GM12878 (cell line): ENCODE measurements at regions not wholly inside any gene's neighbourhood (a gene's known extent, or its start where the extent isn't known, plus 50 kb on each side); places are given as distances from the start of the nearest gene placed in this dataset.

ENCODE experiments used
- ATAC-seq: fragments of 200-7000 bp; cut with Tn5 transposase; 3 replicates; pipeline ENCODE4 v1.9.1; 2020; ENCODE audit warnings: mild to moderate bottlenecking, moderate library complexity
- BruUV-seq: library from RNA; stranded (reverse); fragments of 400-500 nt; replicated peaks from 2 replicates; lab custom pipeline; 2021; lab: Mats Ljungman, UMichigan
- CTCF ChIA-PET: fragments of 300-600 bp; sonication (Branson Sonifier 250); formaldehyde crosslinking; extraction: SDS; loops from one replicate; lab custom pipeline; 2021; ENCODE audit warnings: inconsistent platforms; lab: Yijun Ruan, JAX
- POLR2A ChIA-PET: fragments of 350-600 bp; formaldehyde crosslinking; extraction: SDS; loops from one replicate; lab custom pipeline; 2021; ENCODE audit warnings: inconsistent platforms; lab: Charles Lee
- RAD21 ChIA-PET: fragments of 300-600 bp; sonication (Branson Sonifier 250); formaldehyde crosslinking; loops from one replicate; lab custom pipeline; 2023; ENCODE audit warnings: antibody characterized with exemption; ENCODE audit not compliant: unreplicated experiment; lab: Charles Lee
- SMC1A ChIA-PET: fragments of 300-600 bp; sonication (Branson Sonifier 250); formaldehyde crosslinking; loops from one replicate; lab custom pipeline; 2023; ENCODE audit not compliant: unreplicated experiment, uncharacterized antibody; lab: Charles Lee
- DNase-seq: peaks from one replicate; pipeline ENCODE4 v3.0.0-alpha.2; 2011; ENCODE audit warnings: low read depth, low spot score
- FAIRE-seq: peaks from 3 replicates; lab custom pipeline; 2011; peaks lifted over from hg19 to GRCh38; lab: Jason Lieb, UNC
- H2AFZ ChIP-seq: 2 replicates; pipeline ENCODE4 v1.6.0; 2011; ENCODE audit warnings: low read depth, low read length, control low read depth; ENCODE audit not compliant: control insufficient read depth
- H3K27ac ChIP-seq: 2 replicates; pipeline ENCODE4 v1.5.1; 2011; ENCODE audit warnings: control low read depth; ENCODE audit not compliant: control insufficient read depth, insufficient read depth
- H3K27me3 ChIP-seq, 2 experiments: replicated peaks in 1 of 2; 2 replicates each; pipeline versions ENCODE4 v1.6.0 to v1.6.1; 2011; ENCODE audit warnings: low read length in 1 of 2; ENCODE audit not compliant: control insufficient read depth in 2 of 2, insufficient read depth in 2 of 2
- H3K36me3 ChIP-seq, 2 experiments: 2 replicates each; pipeline ENCODE4 v1.5.1; 2011; ENCODE audit warnings: low read length in 1 of 2; ENCODE audit not compliant: control insufficient read depth in 2 of 2, insufficient read depth in 2 of 2
- H3K4me1 ChIP-seq: 2 replicates; pipeline ENCODE4 v1.6.1; 2011; ENCODE audit warnings: mild to moderate bottlenecking, low read length, moderate library complexity, mixed read lengths; ENCODE audit not compliant: control insufficient read depth, insufficient read depth
- H3K4me2 ChIP-seq: 2 replicates; pipeline ENCODE4 v1.6.0; 2011; ENCODE audit warnings: control low read depth; ENCODE audit not compliant: control insufficient read depth, insufficient read depth
- H3K4me3 ChIP-seq: fragments of 200-600 bp; sonication (generic); 2 replicates; pipeline ENCODE4 v1.5.1; 2016
- H3K79me2 ChIP-seq: 2 replicates; pipeline ENCODE4 v1.6.0; 2011; ENCODE audit warnings: low read length; ENCODE audit not compliant: control insufficient read depth, insufficient read depth
- H3K9ac ChIP-seq: 2 replicates; pipeline ENCODE4 v1.8.0; 2011; ENCODE audit warnings: low read length, control low read depth, mixed read lengths; ENCODE audit not compliant: control insufficient read depth, insufficient read depth
- H3K9me3 ChIP-seq: replicated peaks from 3 replicates; pipeline ENCODE4 v1.5.1; 2011; ENCODE audit warnings: mild to moderate bottlenecking, low read length; ENCODE audit not compliant: control insufficient read depth, insufficient read depth
- H4K20me1 ChIP-seq: 2 replicates; pipeline ENCODE4 v1.6.0; 2011; ENCODE audit not compliant: control insufficient read depth, insufficient read depth
- CEBPB ChIP-seq, 2 experiments: fragments of 150-350 bp in 1 of 2; IDR thresholded peaks; 2 replicates each; pipeline ENCODE4 v1.6.1; 2012 to 2014; ENCODE audit warnings: low read depth in 2 of 2, low read length in 2 of 2, borderline replicate concordance in 1 of 2, inconsistent platforms in 1 of 2
- CHD2 ChIP-seq: IDR thresholded peaks from 2 replicates; pipeline ENCODE4 v1.6.1; 2011; ENCODE audit warnings: low read depth, low read length, improper control_type of control experiment, borderline replicate concordance
- FOXM1 ChIP-seq: IDR thresholded peaks from 2 replicates; pipeline ENCODE4 v1.6.1; 2012; ENCODE audit warnings: low read depth, mild to moderate bottlenecking, inconsistent platforms, low read length, moderate library complexity
- KDM1A ChIP-seq: fragments of 200-600 bp; sonication (generic); IDR thresholded peaks from 2 replicates; pipeline ENCODE4 v1.6.1; 2016; ENCODE audit warnings: borderline replicate concordance
- MEF2A ChIP-seq: IDR thresholded peaks from 2 replicates; pipeline ENCODE4 v1.6.1; 2011; ENCODE audit warnings: low read depth, mild to moderate bottlenecking, low read length, moderate library complexity; ENCODE audit not compliant: insufficient read depth
- MXI1 ChIP-seq: fragments of 150-350 bp; IDR thresholded peaks from 2 replicates; pipeline ENCODE4 v1.6.1; 2011; ENCODE audit warnings: low read depth, mild to moderate bottlenecking, inconsistent platforms, low read length, improper control_type of control experiment
- MYC ChIP-seq: IDR thresholded peaks from 2 replicates; pipeline ENCODE4 v1.6.1; 2011; ENCODE audit warnings: mild to moderate bottlenecking, low read length, moderate library complexity, inconsistent platforms; ENCODE audit not compliant: insufficient read depth, insufficient replicate concordance, insufficient read length, severe bottlenecking
- NBN ChIP-seq: fragments of 450-650 bp; IDR thresholded peaks from 2 replicates; pipeline ENCODE4 v1.6.1; 2016
- NFYB ChIP-seq: IDR thresholded peaks from 2 replicates; pipeline ENCODE4 v1.6.1; 2011; ENCODE audit warnings: low read depth, mild to moderate bottlenecking, low read length, improper control_type of control experiment, moderate library complexity; ENCODE audit not compliant: insufficient read depth
- PAX5 ChIP-seq: IDR thresholded peaks from 2 replicates; pipeline ENCODE4 v1.6.1; 2011; ENCODE audit warnings: low read depth, low read length, borderline replicate concordance
- SIX5 ChIP-seq: IDR thresholded peaks from 2 replicates; pipeline ENCODE4 v1.6.1; 2011; ENCODE audit warnings: mild to moderate bottlenecking, low read depth, low read length, moderate library complexity; ENCODE audit not compliant: severe bottlenecking
- SRF ChIP-seq, 2 experiments: IDR thresholded peaks; 2 replicates each; pipeline ENCODE4 v1.6.1; 2011; ENCODE audit warnings: low read depth in 2 of 2, low read length in 2 of 2, mild to moderate bottlenecking in 1 of 2, moderate library complexity in 1 of 2
- TBL1XR1 ChIP-seq: IDR thresholded peaks from 2 replicates; pipeline ENCODE4 v1.6.1; 2012; ENCODE audit warnings: low read depth, low read length, improper control_type of control experiment
- TCF12 ChIP-seq: IDR thresholded peaks from 2 replicates; pipeline ENCODE4 v1.6.1; 2011; ENCODE audit warnings: low read depth, mild to moderate bottlenecking, low read length
- TCF7 ChIP-seq: IDR thresholded peaks from 2 replicates; pipeline ENCODE4 v1.6.1; 2014; ENCODE audit warnings: antibody characterized with exemption, borderline replicate concordance
- YBX1 ChIP-seq: fragments of 450-650 bp; IDR thresholded peaks from 2 replicates; pipeline ENCODE4 v1.6.1; 2016; ENCODE audit warnings: antibody characterized with exemption
- WGBS: methylation state at CpG from one replicate; pipeline ENCODE4 v1.1.6; 2016; ENCODE audit warnings: low lambda C conversion rate; ENCODE audit not compliant: insufficient replicate concordance, insufficient coverage; ENCODE audit errors: missing lambda C conversion rate; 5-methylcytosine and 5-hydroxymethylcytosine counted together
- in situ Hi-C: fragments of 300-500 bp; cut with MboI; formaldehyde crosslinking; loops from 9 replicates; pipeline ENCODE4 v1.14.3; 2018; ENCODE audit warnings: mixed read lengths
- intact Hi-C: fragments of 100-400 bp; cut with micrococcal nuclease; formaldehyde crosslinking; loops from one replicate; pipeline ENCODE4 v1.14.2; 2022; ENCODE audit not compliant: unreplicated experiment
- TF ChIP-seq, protein P1 (sequence below): fragments of 450-650 bp; formaldehyde crosslinking; IDR thresholded peaks from 2 replicates; pipeline ENCODE4 v1.4.0; 2022; ENCODE audit warnings: mild to moderate bottlenecking, moderate library complexity
- TF ChIP-seq, protein P2 (sequence below): IDR thresholded peaks from 2 replicates; pipeline ENCODE4 v1.6.1; 2012; ENCODE audit warnings: improper control_type of control experiment, low read depth, low read length; ENCODE audit not compliant: insufficient replicate concordance

DNA sequence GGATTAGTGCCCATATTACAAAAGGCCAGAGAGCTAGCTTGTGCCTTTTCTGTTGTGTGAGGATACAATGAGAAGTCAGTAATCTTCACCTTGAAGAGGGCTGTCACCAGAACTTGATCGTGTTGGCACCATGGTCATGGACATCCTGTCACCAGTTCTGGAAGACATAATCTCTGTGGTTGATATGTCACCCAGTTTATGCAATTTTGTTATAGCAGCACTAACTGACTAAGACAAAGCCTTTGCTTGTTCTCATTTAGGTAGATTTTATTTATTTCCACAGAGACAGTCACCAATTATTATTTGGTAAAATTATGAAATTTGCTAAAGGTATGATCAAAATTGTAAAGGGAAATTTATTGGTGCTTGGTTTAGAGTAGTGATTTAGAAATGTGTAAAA, 308.8 kb upstream of the CPXCR1 start:
- Histone ChIP-seq H3K4me2 (no peak overlapping the region), H4K20me1 (no peaks in the 10 kb centered on the region), H2AFZ (no peak overlapping the region), H3K9me3 (no peaks in the 10 kb centered on the region), H3K36me3 (no peaks in the 10 kb centered on the region), H3K27ac (no peak overlapping the region), H3K4me1 (no peaks in the 10 kb centered on the region), H3K9ac (no peak overlapping the region), H3K27me3 (no peaks in the 10 kb centered on the region), H3K79me2 (no peaks in the 10 kb centered on the region), H3K4me3 (no peak overlapping the region)
- FAIRE-seq (no peak), ATAC-seq (no peak), DNase-seq (no peak)
- ChIA-PET CTCF (no interaction called here), SMC1A (no interaction called here), RAD21 (no interaction called here), POLR2A (no interaction called here)
- TF ChIP-seq SIX5: no peak
- TF ChIP-seq CEBPB (IDR thresholded peaks at IDR 0.05; ENCODE audit: borderline replicate concordance in 1 of 2, low read depth in 2 of 2, low read length in 2 of 2): no peak
- TF ChIP-seq FOXM1: no peak
- TF ChIP-seq, protein P1, sequence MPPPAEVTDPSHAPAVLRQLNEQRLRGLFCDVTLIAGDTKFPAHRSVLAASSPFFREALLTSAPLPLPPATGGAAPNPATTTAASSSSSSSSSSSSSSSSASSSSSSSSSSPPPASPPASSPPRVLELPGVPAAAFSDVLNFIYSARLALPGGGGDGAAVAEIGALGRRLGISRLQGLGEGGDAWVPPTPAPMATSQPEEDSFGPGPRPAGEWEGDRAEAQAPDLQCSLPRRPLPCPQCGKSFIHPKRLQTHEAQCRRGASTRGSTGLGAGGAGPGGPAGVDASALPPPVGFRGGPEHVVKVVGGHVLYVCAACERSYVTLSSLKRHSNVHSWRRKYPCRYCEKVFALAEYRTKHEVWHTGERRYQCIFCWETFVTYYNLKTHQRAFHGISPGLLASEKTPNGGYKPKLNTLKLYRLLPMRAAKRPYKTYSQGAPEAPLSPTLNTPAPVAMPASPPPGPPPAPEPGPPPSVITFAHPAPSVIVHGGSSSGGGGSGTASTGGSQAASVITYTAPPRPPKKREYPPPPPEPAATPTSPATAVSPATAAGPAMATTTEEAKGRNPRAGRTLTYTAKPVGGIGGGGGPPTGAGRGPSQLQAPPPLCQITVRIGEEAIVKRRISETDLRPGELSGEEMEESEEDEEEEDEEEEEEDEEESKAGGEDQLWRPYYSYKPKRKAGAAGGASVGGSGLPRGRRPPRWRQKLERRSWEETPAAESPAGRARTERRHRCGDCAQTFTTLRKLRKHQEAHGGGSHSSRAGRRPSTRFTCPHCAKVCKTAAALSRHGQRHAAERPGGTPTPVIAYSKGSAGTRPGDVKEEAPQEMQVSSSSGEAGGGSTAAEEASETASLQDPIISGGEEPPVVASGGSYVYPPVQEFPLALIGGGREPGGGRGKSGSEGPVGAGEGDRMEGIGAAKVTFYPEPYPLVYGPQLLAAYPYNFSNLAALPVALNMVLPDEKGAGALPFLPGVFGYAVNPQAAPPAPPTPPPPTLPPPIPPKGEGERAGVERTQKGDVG (CRISPR knock-in tag): no peak
- TF ChIP-seq MXI1: no peak
- no peak for TF ChIP-seq MEF2A
- no peak for TF ChIP-seq CHD2
- no peak for TF ChIP-seq NFYB
- no peak for TF ChIP-seq MYC
- no peak for TF ChIP-seq PAX5
- no peak for TF ChIP-seq TBL1XR1
- TF ChIP-seq, protein P2, sequence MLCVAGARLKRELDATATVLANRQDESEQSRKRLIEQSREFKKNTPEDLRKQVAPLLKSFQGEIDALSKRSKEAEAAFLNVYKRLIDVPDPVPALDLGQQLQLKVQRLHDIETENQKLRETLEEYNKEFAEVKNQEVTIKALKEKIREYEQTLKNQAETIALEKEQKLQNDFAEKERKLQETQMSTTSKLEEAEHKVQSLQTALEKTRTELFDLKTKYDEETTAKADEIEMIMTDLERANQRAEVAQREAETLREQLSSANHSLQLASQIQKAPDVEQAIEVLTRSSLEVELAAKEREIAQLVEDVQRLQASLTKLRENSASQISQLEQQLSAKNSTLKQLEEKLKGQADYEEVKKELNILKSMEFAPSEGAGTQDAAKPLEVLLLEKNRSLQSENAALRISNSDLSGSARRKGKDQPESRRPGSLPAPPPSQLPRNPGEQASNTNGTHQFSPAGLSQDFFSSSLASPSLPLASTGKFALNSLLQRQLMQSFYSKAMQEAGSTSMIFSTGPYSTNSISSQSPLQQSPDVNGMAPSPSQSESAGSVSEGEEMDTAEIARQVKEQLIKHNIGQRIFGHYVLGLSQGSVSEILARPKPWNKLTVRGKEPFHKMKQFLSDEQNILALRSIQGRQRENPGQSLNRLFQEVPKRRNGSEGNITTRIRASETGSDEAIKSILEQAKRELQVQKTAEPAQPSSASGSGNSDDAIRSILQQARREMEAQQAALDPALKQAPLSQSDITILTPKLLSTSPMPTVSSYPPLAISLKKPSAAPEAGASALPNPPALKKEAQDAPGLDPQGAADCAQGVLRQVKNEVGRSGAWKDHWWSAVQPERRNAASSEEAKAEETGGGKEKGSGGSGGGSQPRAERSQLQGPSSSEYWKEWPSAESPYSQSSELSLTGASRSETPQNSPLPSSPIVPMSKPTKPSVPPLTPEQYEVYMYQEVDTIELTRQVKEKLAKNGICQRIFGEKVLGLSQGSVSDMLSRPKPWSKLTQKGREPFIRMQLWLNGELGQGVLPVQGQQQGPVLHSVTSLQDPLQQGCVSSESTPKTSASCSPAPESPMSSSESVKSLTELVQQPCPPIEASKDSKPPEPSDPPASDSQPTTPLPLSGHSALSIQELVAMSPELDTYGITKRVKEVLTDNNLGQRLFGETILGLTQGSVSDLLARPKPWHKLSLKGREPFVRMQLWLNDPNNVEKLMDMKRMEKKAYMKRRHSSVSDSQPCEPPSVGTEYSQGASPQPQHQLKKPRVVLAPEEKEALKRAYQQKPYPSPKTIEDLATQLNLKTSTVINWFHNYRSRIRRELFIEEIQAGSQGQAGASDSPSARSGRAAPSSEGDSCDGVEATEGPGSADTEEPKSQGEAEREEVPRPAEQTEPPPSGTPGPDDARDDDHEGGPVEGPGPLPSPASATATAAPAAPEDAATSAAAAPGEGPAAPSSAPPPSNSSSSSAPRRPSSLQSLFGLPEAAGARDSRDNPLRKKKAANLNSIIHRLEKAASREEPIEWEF: no peak
- TF ChIP-seq TCF12: no peak
- no peak for TF ChIP-seq YBX1
- no peak for TF ChIP-seq KDM1A
- TF ChIP-seq NBN: no peak
- no peak for TF ChIP-seq TCF7
- no peak for TF ChIP-seq SRF (IDR thresholded peaks at IDR 0.05; ENCODE audit: low read depth in 2 of 2, low read length in 2 of 2)
- BruUV-seq: no TSS peak
- intact Hi-C loops: no loop called here
- in situ Hi-C loops: no loop called here
- 0% methylated on average over 1 of the region's 1 CpG for WGBS
